Colonic mucosa (tissue), 4 donors: ENCODE measurements at regions not wholly inside any gene's neighbourhood (a gene's known extent, or its start where the extent isn't known, plus 50 kb on each side); places are given as distances from the start of the nearest gene placed in this dataset.

Source experiments
- DNase-seq: peaks from one replicate; pipeline ENCODE4 v3.0.0-alpha.2; 2020
- H3K27ac ChIP-seq: fragments of 200-600 bp; one replicate; pipeline ENCODE4 v1.8.0; 2021
- H3K27me3 ChIP-seq: fragments of 200-600 bp; one replicate; pipeline ENCODE4 v1.8.0; 2021
- H3K36me3 ChIP-seq: fragments of 200-600 bp; one replicate; pipeline ENCODE4 v1.8.0; 2021
- H3K4me1 ChIP-seq: fragments of 200-600 bp; one replicate; pipeline ENCODE4 v1.8.0; 2021; ENCODE audit warnings: mild to moderate bottlenecking
- H3K4me3 ChIP-seq: fragments of 200-600 bp; one replicate; pipeline ENCODE4 v1.8.0; 2021
- H3K9ac ChIP-seq, 2 donors: one replicate each; pipeline ENCODE4 v1.7.0; 2013; ENCODE audit warnings: control low read depth in 2 of 2, low read depth in 2 of 2, low read length in 2 of 2
- H3K9me3 ChIP-seq: fragments of 200-600 bp; one replicate; pipeline ENCODE4 v1.8.0; 2021
- intact Hi-C: fragments of 100-400 bp; cut with DNase I; formaldehyde crosslinking; loops from one replicate; pipeline ENCODE4 v1.14.1; 2022
- TF ChIP-seq, protein P1 (sequence below): fragments of 200-600 bp; IDR thresholded peaks from one replicate; pipeline ENCODE4 v1.8.0; 2022; ENCODE audit warnings: antibody characterized with exemption, mild to moderate bottlenecking
- donor health status: healthy.
- donor health status: DM: no; HTN: no; CAD: no.
- donor health status: DM: no; HTN: no; CAD: no.

DNA sequence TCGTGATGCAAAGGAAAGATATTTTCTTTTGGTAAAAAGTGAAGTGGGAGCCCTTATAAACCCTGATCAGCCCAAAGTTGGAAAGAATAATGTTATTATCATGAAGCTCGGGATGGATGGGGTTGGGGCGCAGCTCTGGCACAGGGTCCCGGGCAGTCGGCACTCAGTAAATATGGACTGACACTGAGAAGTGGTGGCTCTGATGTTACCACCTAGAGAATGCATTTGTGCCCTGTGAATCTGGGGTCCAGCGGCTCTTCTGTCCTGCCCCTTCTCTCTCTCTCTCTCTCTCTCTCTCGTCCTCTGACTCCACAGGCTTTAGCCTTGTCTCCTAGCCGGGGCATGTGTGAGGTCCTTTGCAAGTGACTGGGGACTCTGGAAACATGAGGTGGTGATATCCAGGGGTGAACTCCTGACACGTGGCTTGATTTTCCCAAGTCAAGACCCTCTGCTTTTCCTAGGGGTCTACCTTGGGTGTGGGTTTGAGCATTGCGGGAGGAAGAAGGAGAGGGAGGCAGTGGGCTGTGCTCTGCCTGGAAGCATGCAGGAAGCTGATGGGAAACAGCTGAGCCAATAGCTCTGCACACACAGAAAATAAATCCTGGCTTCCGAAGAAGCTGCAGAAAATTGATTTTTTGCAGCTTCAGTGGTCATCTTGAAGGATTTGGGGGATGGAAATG lies 162.7 kb downstream of the MACROH2A1 start:
- TF ChIP-seq, protein P1, sequence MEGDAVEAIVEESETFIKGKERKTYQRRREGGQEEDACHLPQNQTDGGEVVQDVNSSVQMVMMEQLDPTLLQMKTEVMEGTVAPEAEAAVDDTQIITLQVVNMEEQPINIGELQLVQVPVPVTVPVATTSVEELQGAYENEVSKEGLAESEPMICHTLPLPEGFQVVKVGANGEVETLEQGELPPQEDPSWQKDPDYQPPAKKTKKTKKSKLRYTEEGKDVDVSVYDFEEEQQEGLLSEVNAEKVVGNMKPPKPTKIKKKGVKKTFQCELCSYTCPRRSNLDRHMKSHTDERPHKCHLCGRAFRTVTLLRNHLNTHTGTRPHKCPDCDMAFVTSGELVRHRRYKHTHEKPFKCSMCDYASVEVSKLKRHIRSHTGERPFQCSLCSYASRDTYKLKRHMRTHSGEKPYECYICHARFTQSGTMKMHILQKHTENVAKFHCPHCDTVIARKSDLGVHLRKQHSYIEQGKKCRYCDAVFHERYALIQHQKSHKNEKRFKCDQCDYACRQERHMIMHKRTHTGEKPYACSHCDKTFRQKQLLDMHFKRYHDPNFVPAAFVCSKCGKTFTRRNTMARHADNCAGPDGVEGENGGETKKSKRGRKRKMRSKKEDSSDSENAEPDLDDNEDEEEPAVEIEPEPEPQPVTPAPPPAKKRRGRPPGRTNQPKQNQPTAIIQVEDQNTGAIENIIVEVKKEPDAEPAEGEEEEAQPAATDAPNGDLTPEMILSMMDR = no peak
- Histone ChIP-seq H3K4me3 (no peak overlapping the region), H3K4me1 (no peaks in the 10 kb centered on the region), H3K27me3 (no peaks in the 10 kb centered on the region), H3K27ac (no peak overlapping the region), H3K9ac (no peak overlapping the region), H3K9me3 (no peaks in the 10 kb centered on the region), H3K36me3 (no peaks in the 10 kb centered on the region)
- intact Hi-C loops = no loop called here
- no peak for DNase-seq

DNA sequence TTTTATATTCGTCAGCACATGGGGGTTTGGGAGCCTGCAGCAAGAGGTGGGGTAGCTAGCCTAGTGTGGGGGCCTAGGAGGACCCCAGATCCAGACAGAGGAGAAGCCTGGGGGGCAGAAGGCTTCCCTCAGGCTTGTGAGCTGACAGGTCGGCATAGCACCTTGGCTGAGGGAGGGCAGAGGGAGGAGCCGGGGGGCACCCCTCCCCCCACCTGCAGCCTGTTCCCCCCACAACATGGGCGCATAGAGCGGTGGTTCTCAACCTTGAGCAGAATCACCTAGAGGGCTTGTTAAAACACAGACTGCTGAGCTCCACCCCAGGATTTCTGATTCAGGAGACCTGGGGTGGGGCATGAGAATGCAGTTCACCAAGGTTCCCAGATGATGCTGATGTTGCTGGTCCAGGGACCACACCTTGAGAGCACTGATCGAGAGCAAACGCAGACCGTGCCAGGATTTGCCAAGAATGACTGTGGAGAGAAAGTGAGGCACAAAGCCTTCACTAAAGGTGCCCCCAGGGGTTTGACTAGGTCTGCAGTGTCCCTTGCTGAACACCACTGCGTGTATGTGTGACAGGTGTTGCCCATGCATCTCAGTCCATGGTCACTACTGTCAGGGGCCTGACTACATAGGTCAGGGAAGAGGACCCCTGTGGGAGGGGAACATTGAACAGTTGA lies 163.3 kb downstream of the MACROH2A1 start:
- H3K27me3 ChIP-seq = no peaks in the 10 kb centered on the region
- H3K9me3 ChIP-seq = no peaks in the 10 kb centered on the region
- intact Hi-C loops = no loop called here
- H3K9ac ChIP-seq = no peak overlapping the region
- TF ChIP-seq, protein P1 = no peak
- no peak for DNase-seq
- no peak overlapping the region for H3K4me3 ChIP-seq
- no peaks in the 10 kb centered on the region for H3K36me3 ChIP-seq
- H3K27ac ChIP-seq = no peak overlapping the region
- no peaks in the 10 kb centered on the region for H3K4me1 ChIP-seq

DNA sequence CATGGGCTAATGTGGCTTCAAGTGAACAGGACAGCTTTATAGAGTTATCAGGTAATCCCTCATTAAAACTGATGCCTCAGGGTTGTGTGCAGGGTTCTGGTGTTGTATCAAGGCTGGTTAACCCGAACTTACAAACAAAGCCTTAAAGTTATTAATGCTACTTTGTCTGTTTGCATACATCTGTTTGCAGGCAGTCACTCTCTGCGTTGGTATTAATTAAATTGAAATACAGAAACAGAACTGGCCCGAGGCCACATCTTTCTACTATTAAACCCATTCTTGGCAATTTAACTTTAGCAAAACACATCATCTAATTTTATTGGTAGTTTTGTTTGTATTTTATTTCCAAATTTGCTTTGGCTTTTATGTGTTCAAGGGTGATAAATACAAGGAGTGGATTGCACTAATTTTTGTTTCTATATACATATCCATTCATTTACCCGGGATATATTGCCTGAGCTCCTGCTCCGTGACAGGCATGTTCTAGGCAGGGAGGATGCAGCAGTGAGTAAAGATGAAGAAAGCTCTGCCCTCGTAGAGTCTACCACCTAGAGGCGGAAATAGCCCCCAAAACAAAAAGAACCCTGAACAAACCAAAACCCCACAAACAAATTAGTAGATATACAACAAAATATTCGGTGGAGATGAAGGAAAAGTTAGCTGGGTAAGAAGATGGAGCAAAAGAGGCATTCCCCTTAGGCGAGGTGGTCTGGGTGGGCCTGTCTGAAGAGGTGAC lies 164.2 kb downstream of the MACROH2A1 start:
- intact Hi-C loops = no loop called here
- TF ChIP-seq, protein P1 = no peak

DNA sequence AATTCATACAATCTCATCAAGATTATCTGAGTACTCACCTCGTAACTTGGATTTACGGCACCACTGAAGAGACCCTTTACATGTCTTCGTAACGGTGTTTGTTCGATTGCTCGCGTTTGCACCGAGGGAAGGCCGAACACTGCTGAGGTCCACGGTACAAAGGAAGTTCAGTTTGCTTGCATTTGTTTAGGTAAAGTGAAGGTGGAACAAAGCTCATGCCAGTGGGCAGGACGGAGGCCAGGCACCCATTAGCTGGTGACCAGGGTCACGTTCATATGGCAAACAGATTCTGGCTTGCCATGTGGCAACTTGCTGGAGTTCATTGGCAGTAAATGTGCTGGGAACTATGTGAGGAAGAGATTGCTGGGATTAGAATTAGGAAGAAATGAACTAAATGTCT lies 164.8 kb downstream of the MACROH2A1 start:
- Histone ChIP-seq H3K4me3 (no peak overlapping the region), H3K27ac (no peak overlapping the region), H3K9ac (no peak overlapping the region), H3K9me3 (no peaks in the 10 kb centered on the region), H3K36me3 (no peaks in the 10 kb centered on the region), H3K4me1 (no peaks in the 10 kb centered on the region), H3K27me3 (no peaks in the 10 kb centered on the region)
- TF ChIP-seq, protein P1 = no peak
- no peak for DNase-seq
- intact Hi-C loops = no loop called here

More for the DNA sequence above, 164.2 kb downstream of the MACROH2A1 start:
- Histone ChIP-seq H3K4me3 (no peak overlapping the region), H3K4me1 (no peaks in the 10 kb centered on the region), H3K36me3 (no peaks in the 10 kb centered on the region), H3K9me3 (no peaks in the 10 kb centered on the region), H3K27me3 (no peaks in the 10 kb centered on the region), H3K27ac (no peak overlapping the region), H3K9ac (no peak overlapping the region)
- DNase-seq = no peak

DNA sequence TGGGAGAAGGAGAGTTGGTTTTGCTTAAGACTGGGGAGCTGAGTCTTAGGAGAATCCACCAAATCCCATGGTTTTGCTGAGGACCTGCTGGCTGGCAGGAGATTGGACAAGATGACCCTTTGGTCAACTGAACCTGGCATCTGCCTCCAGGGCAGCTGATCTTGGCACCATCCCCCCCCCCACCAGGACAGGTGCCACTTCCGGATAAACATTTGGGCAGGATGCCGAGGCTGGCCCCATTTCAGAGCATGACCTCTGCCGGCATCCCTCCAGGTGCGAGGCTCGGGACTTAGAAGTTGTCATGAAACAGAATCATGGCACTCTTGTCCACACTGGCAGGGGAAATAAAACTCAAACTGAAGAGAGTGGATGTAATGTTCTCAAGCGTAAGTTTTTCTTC lies 165.6 kb downstream of the MACROH2A1 start:
- Histone ChIP-seq H3K4me3 (no peak overlapping the region), H3K27me3 (no peaks in the 10 kb centered on the region), H3K9ac (no peak overlapping the region), H3K9me3 (no peaks in the 10 kb centered on the region), H3K4me1 (no peaks in the 10 kb centered on the region), H3K27ac (no peak overlapping the region), H3K36me3 (no peaks in the 10 kb centered on the region)
- no peak for DNase-seq
- TF ChIP-seq, protein P1 = no peak
- intact Hi-C loops = no loop called here
